ENCODE measurements at regions not wholly inside any gene's neighbourhood (a gene's known extent, or its start where the extent isn't known, plus 50 kb on each side); places are given as distances from the start of the nearest gene placed in this dataset.

- TF ChIP-seq CTCF (IDR thresholded peaks at IDR 0.05) (no peak), POLR2A (IDR thresholded peaks at IDR 0.05) (no peak)
Observed at GRCh38 chr18:38576349-38576748, 1010.8 kb upstream of the CELF4 start.

Data from Peyer's patch (tissue), 4 donors.